ENCODE measurements at regions not wholly inside any gene's neighbourhood (a gene's known extent, or its start where the extent isn't known, plus 50 kb on each side); places are given as distances from the start of the nearest gene placed in this dataset.
A peak's percentile ranks its signal among the peaks of the same experiment; 100 is the strongest.

- no peak for DNase-seq
Measured at GRCh38 chr4:112853662-112854256, 195.7 kb upstream of the ANK2 start.

GRCh38 chr4:112854420-112854819 lies 195.0 kb upstream of the ANK2 start:
- DNase-seq, result no peak

- no peak for DNase-seq
Measured at GRCh38 chr4:112855058-112855457, 194.4 kb upstream of the ANK2 start.

GRCh38 chr4:112857461-112857860 lies 192.0 kb upstream of the ANK2 start:
- no peak for DNase-seq

- DNase-seq, result no peak
Measured at GRCh38 chr4:112858751-112859150, 190.7 kb upstream of the ANK2 start.

- DNase-seq, result no peak
Measured at GRCh38 chr4:112859456-112860184, 189.8 kb upstream of the ANK2 start.

- no peak for DNase-seq
Measured at GRCh38 chr4:112860830-112861690, 188.4 kb upstream of the ANK2 start.

GRCh38 chr4:112861691-112862674 lies 187.5 kb upstream of the ANK2 start:
- DNase-seq, result no peak

GRCh38 chr4:112865443-112865842 lies 184.0 kb upstream of the ANK2 start:
- DNase-seq, result no peak

GRCh38 chr4:112876316-112876715 lies 173.1 kb upstream of the ANK2 start:
- no peak for DNase-seq

- peak; percentile 24 for DNase-seq
Measured at GRCh38 chr4:112881842-112882241, 167.6 kb upstream of the ANK2 start.

- no peak for DNase-seq
Measured at GRCh38 chr4:112882286-112882685, 167.2 kb upstream of the ANK2 start.

GRCh38 chr4:112884406-112884805 lies 165.0 kb upstream of the ANK2 start:
- no peak for DNase-seq

- DNase-seq, result no peak
Measured at GRCh38 chr4:112885897-112886296, 163.6 kb upstream of the ANK2 start.

- DNase-seq, result no peak
Measured at GRCh38 chr4:112888622-112889021, 160.8 kb upstream of the ANK2 start.

GRCh38 chr4:112889199-112889598 lies 160.3 kb upstream of the ANK2 start:
- DNase-seq, result no peak

- DNase-seq, result no peak
Measured at GRCh38 chr4:112889619-112890527, 159.6 kb upstream of the ANK2 start.

GRCh38 chr4:112894480-112894879 lies 155.0 kb upstream of the ANK2 start:
- no peak for DNase-seq

GRCh38 chr4:112894951-112895350 lies 154.5 kb upstream of the ANK2 start:
- no peak for DNase-seq

GRCh38 chr4:112895811-112896608 lies 153.4 kb upstream of the ANK2 start:
- no peak for DNase-seq

All from NCI-H510A treated with DMSO at 0.1 percent for 48 hours (cell line).